ENCODE measurements at regions not wholly inside any gene's neighbourhood (a gene's known extent, or its start where the extent isn't known, plus 50 kb on each side); places are given as distances from the start of the nearest gene placed in this dataset.

- no peak for TF ChIP-seq MXI1 (IDR thresholded peaks at IDR 0.05; ENCODE audit: low read depth, low read length)
- TF ChIP-seq NFIC (IDR thresholded peaks at IDR 0.05; ENCODE audit: borderline replicate concordance) = no peak
- TF ChIP-seq TEAD4 (IDR thresholded peaks at IDR 0.05; ENCODE audit: borderline replicate concordance, insufficient read depth) = no peak
- TF ChIP-seq IRF3 (IDR thresholded peaks at IDR 0.05; ENCODE audit: low read depth, low read length) = no peak
- no peak for TF ChIP-seq RCOR1 (IDR thresholded peaks at IDR 0.05; ENCODE audit: low read length)
- no peak for TF ChIP-seq CTCF (IDR thresholded peaks at IDR 0.05)
Observed at GRCh38 chr10:94075506-94075905, 81.8 kb downstream of the PLCE1 start.
